ENCODE measurements at regions not wholly inside any gene's neighbourhood (a gene's known extent, or its start where the extent isn't known, plus 50 kb on each side); places are given as distances from the start of the nearest gene placed in this dataset.

- no peak for TF ChIP-seq CTCF (IDR thresholded peaks at IDR 0.05; ENCODE audit: unreplicated experiment in 3 of 3)
- H3K27me3 Mint-ChIP-seq (ENCODE audit: low read depth), result no peaks in the 10 kb centered on the region
- no peaks in the 10 kb centered on the region for H3K9me3 Mint-ChIP-seq
- no peak overlapping the region for H3K4me3 Mint-ChIP-seq
- no peaks in the 10 kb centered on the region for H3K36me3 Mint-ChIP-seq (ENCODE audit: low read depth)
- H3K27ac Mint-ChIP-seq, result no peak overlapping the region
- peaks cover 16% of the 10 kb centered on the region for H3K4me1 Mint-ChIP-seq
These were observed 951.1 kb upstream of the SLC10A2 start for GRCh38 chr13:104017317-104017716.

- no peak for TF ChIP-seq CTCF (IDR thresholded peaks at IDR 0.05; ENCODE audit: unreplicated experiment in 3 of 3)
- H3K36me3 Mint-ChIP-seq (ENCODE audit: low read depth), result no peaks in the 10 kb centered on the region
- no peaks in the 10 kb centered on the region for H3K27me3 Mint-ChIP-seq (ENCODE audit: low read depth)
- peak overlapping the region; percentile 78 to 81 (median 80) for H3K27ac Mint-ChIP-seq
- H3K4me1 Mint-ChIP-seq, result peaks cover 26% of the 10 kb centered on the region
- H3K4me3 Mint-ChIP-seq, result peak overlapping the region in 1 of 3 experiments; percentile 10
- H3K9me3 Mint-ChIP-seq, result no peaks in the 10 kb centered on the region
These were observed 949.6 kb upstream of the SLC10A2 start for GRCh38 chr13:104015646-104016396.

- Mint-ChIP-seq H3K4me3 (no peak overlapping the region), H3K4me1 (peaks cover 26% of the 10 kb centered on the region), H3K36me3 (ENCODE audit: low read depth) (no peaks in the 10 kb centered on the region), H3K27ac (peak overlapping the region; percentile 78 to 81 (median 80)), H3K9me3 (no peaks in the 10 kb centered on the region), H3K27me3 (ENCODE audit: low read depth) (no peaks in the 10 kb centered on the region)
- no peak for TF ChIP-seq CTCF (IDR thresholded peaks at IDR 0.05; ENCODE audit: unreplicated experiment in 3 of 3)
These were observed 948.8 kb upstream of the SLC10A2 start for GRCh38 chr13:104014803-104015645.

GRCh38 chr13:104011505-104012241 is 945.5 kb upstream of the SLC10A2 start:
- Mint-ChIP-seq H3K9me3 (no peaks in the 10 kb centered on the region), H3K36me3 (ENCODE audit: low read depth) (no peaks in the 10 kb centered on the region), H3K4me3 (peak overlapping the region; percentile 8 to 55 (median 21)), H3K27ac (peak overlapping the region; percentile 41 to 84 (median 42)), H3K27me3 (ENCODE audit: low read depth) (no peaks in the 10 kb centered on the region), H3K4me1 (peaks cover 47% of the 10 kb centered on the region)
- no peak for TF ChIP-seq CTCF (IDR thresholded peaks at IDR 0.05; ENCODE audit: unreplicated experiment in 3 of 3)

- peak overlapping the region in 2 of 3 experiments; percentile 29 to 82 for H3K27ac Mint-ChIP-seq
- no peaks in the 10 kb centered on the region for H3K9me3 Mint-ChIP-seq
- no peaks in the 10 kb centered on the region for H3K36me3 Mint-ChIP-seq (ENCODE audit: low read depth)
- H3K4me1 Mint-ChIP-seq, result peaks cover 35% of the 10 kb centered on the region
- peak overlapping the region in 2 of 3 experiments; percentile 36 to 42 for H3K4me3 Mint-ChIP-seq
- H3K27me3 Mint-ChIP-seq (ENCODE audit: low read depth), result no peaks in the 10 kb centered on the region
- no peak for TF ChIP-seq CTCF (IDR thresholded peaks at IDR 0.05; ENCODE audit: unreplicated experiment in 3 of 3)
These were observed 942.6 kb upstream of the SLC10A2 start for GRCh38 chr13:104008541-104009435.
